HK-2 (cell line): ENCODE measurements at regions not wholly inside any gene's neighbourhood (a gene's known extent, or its start where the extent isn't known, plus 50 kb on each side); places are given as distances from the start of the nearest gene placed in this dataset.
A peak's percentile ranks its signal among the peaks of the same experiment; 100 is the strongest.

Experiments used
- DNase-seq: peaks from one replicate; pipeline ENCODE4 v3.0.0-alpha.2; 2018; ENCODE audit not compliant: unreplicated experiment

- DNase-seq: no peak
These were observed 517.6 kb downstream of the PTPRU start for GRCh38 chr1:29753771-29754572.

GRCh38 chr1:29753244-29753643 is 516.9 kb downstream of the PTPRU start:
- DNase-seq: no peak

GRCh38 chr1:29752141-29752540 is 515.8 kb downstream of the PTPRU start:
- DNase-seq: no peak

DNA sequence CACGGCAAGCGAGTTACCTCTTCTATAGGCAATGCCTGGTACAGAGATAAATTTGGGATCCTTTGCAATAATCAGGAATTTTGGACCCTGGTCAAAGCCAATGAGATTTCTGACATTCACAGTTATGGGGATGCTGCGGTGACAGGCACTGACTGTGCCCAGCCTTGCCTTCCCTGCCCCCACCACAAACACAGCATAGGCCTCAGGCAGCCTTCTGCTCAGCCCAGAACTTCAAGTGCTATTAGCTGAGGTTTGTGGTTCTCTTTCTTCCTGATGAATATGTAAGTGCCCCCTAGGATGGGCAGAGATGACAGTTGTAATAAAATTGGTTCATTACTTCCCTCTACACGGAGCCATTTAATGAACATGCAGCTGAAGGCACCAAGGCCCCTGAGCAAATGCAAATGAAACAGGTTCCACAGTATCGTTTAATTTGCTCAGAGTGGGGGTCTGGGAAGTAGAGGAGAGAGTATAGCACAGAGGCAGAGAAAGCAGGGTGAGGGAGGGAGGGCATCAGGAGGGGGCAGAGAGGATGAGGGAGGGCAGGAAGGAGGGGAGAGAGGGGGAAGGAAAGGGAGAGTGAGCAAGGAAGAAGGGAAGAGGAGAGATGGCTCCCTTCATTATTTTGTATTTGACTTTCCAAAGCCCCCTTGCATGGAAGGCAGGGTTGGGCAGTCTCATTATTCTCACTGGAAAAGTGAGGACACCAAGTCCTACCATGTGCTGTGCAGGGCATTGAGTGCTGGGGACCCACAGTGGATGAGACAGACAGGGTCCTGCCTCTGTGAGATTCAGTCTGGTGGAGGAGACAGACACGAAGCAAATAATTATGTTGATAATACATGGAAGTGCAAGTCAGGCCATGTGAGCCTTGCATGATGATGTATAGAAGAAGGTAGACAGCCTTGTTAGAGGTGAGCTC is 513.0 kb downstream of the PTPRU start:
- DNase-seq: no peak

- no peak for DNase-seq
These were observed 510.9 kb downstream of the PTPRU start for GRCh38 chr1:29747196-29747595.

GRCh38 chr1:29746076-29746665 is 509.8 kb downstream of the PTPRU start:
- DNase-seq: no peak

GRCh38 chr1:29744684-29745490 is 508.6 kb downstream of the PTPRU start:
- no peak for DNase-seq

GRCh38 chr1:29743931-29744330 is 507.6 kb downstream of the PTPRU start:
- DNase-seq: no peak

DNA sequence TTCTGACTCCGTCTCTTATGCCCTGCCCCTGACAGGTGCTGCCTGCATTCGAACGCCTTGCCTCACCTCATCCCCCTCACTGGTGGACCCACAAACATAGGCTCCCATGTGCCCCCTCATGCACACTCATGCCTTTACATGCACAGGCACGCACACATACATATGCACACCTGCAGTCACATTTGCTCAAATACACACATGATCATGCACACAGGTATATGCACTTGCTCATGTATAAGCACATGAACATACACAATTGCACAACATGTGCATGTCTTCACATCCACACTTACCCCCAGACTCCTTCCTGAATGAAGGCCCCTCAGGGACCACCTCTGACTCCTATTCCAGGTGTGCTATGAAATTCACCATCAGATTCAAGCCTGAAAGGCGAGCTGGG is 506.9 kb downstream of the PTPRU start:
- DNase-seq: no peak

DNA sequence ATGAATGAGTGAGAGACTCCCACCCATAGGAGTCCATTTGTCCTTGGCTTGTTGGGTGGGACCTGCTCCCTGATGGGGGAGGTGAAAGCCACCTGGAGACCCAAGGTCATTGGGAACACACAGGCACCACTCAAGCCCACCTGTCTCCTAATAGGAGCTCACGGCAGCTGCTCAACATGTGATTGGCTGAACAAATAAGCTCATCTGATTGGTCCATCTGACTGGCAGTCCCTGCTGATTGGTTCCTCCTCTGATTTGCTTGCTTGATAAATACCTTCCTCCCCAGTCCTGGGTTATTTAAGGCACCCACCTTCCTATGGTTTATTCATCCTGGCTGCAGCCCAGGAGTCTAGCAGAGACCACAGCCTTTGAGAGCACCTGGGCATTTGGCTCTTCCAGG is 502.9 kb downstream of the PTPRU start:
- no peak for DNase-seq

GRCh38 chr1:29736582-29737188 is 500.4 kb downstream of the PTPRU start:
- peak; percentile 22 for DNase-seq

GRCh38 chr1:29732453-29732852 is 496.1 kb downstream of the PTPRU start:
- no peak for DNase-seq

- DNase-seq: no peak
These were observed 494.3 kb downstream of the PTPRU start for GRCh38 chr1:29730623-29731022.

- DNase-seq: no peak
These were observed 493.0 kb downstream of the PTPRU start for GRCh38 chr1:29729281-29729680.

DNA sequence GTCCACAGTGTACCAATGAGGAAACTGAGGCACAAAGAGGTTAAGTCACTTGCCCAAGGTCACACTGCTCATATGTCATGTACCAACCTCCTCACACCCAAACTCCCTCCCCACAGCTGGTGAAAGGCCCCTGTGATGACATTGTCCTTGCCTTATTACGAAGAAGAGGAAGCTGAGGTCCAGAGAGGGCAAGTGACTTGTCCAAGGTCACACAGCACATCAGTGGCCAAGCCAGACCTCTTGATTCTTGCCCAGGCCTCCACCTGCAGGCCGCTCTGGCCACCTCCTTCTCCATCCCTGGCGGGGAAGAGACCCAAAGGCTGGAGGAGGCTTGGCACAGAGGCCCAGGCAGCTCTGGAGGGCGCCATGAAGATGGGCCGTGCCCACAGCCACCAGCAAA is 492.4 kb downstream of the PTPRU start:
- DNase-seq: no peak

- no peak for DNase-seq
These were observed 488.9 kb downstream of the PTPRU start for GRCh38 chr1:29725262-29725661.

DNA sequence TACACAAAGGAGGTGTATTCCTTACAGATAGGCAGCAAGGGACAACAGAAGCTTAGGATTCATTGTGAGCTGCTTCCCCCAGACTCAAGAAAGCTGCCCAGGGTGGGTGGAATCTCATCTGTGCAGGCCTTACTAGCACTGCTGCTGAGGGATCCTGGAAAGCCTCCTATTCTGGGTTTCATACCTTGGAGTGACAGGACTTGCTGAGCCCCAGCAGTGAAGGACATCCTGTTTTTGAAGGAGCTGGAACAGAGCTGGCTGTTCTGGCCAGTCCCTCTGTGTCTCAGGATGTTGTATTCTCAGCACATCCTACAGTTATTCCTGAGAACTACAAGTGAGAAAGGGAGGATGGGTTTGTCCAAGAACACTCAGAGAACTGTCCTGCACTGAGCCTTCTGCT is 486.3 kb downstream of the PTPRU start:
- DNase-seq: no peak

DNA sequence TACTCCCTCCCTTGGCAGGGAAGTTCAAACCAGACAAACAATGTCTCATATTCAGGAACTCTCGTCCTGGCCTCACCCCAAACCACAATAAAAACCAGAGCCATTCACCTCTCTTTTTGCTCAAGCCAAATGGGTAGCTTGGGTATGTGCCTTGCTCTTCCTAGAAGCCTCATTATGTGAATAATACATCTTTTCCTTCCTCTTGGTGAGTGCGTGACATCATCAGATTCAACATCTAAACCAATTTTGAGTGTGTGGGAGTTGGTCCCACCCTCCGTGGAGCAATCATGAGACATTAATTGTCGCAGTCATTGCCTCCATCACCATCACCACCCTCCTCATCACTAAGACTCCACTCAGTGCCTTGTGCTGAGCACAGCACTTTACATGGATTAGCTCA is 482.9 kb downstream of the PTPRU start:
- DNase-seq: no peak

- no peak for DNase-seq
These were observed 482.5 kb downstream of the PTPRU start for GRCh38 chr1:29718791-29719190.

DNA sequence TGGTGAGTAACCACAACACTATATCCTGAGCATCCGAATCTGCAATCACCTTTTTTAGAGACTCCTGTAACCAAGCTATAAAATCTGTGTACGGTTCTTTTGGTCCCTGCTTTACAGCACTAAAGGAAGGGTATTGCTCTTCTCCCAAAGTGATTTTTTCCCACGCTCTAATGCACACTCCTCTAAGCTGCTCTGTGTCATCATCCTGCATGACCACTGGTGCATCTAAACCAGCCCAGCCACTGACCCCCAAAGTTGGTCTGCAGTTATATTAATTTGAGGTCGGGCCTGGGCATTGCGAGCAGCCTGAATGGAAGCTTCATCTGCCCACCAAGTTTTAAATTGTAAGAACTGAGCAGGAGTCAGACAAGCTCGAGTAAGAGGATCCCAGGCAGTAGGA is 480.0 kb downstream of the PTPRU start:
- no peak for DNase-seq

GRCh38 chr1:29713857-29714256 is 477.5 kb downstream of the PTPRU start:
- DNase-seq: no peak
